Effector memory CD4-positive, alpha-beta T cell (primary cell): ENCODE measurements at regions not wholly inside any gene's neighbourhood (a gene's known extent, or its start where the extent isn't known, plus 50 kb on each side); places are given as distances from the start of the nearest gene placed in this dataset.

Experiments used
- DNase-seq, 3 donors: peaks; one replicate each; pipeline ENCODE4 v3.0.0-alpha.2; 2020
- H3K27ac ChIP-seq: 2 replicates; pipeline ENCODE4 v1.7.0; 2013; ENCODE audit warnings: mild to moderate bottlenecking, low read length, moderate library complexity; ENCODE audit not compliant: insufficient read depth, poor library complexity, severe bottlenecking
- H3K27me3 ChIP-seq: replicated peaks from 2 replicates; pipeline ENCODE4 v1.7.0; 2013; ENCODE audit warnings: mild to moderate bottlenecking, low read length; ENCODE audit not compliant: insufficient read depth, control insufficient read depth, poor library complexity, severe bottlenecking
- H3K36me3 ChIP-seq: 2 replicates; pipeline ENCODE4 v1.7.0; 2013; ENCODE audit warnings: mild to moderate bottlenecking, low read length, moderate library complexity; ENCODE audit not compliant: control insufficient read depth, insufficient read depth
- H3K4me1 ChIP-seq: 2 replicates; pipeline ENCODE4 v1.7.0; 2013; ENCODE audit warnings: low read length, mild to moderate bottlenecking; ENCODE audit not compliant: control insufficient read depth, insufficient read depth, poor library complexity, severe bottlenecking
- H3K4me3 ChIP-seq: 2 replicates; pipeline ENCODE4 v1.7.0; 2013; ENCODE audit warnings: low read length, low read depth, mild to moderate bottlenecking; ENCODE audit not compliant: insufficient read depth, poor library complexity, severe bottlenecking
- H3K9me3 ChIP-seq: 2 replicates; pipeline ENCODE4 v1.7.0; 2013; ENCODE audit warnings: mild to moderate bottlenecking, low read length, moderate library complexity; ENCODE audit not compliant: control insufficient read depth

DNA sequence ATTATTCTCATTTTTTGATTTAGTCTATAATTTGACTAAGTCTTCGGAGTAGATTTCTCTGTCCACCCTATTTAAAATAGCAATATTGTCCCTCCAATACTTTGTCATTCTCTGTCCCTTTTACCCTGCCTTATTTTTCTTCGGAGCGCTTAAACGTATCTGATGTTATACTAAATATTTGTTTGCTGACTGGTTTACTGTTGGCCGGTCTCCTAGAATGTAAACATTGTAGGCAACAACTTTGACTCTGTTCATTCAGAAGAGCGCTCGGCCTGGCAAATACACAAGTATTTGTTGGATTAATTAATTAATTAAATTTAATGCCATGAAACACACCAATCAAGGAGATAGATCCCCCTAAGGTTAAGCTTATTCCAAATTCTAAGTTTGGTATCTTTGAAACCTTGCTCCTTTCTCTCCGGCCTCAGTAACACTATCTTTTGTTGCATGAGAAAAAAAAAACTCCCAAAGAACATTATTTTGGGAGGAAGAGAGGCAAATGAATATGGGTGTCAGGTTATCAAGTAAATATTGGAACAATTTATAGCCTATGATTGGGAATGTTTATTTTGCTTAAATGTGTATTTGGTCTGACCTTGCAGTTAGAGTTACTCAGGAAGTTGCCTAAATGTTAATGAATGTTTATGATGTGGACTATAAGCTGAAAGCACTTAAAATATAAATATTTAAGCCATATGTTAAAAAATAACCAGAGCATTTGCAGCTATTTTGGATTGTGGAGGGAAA lies 231.1 kb downstream of the SOX4 start:
- H3K4me3 ChIP-seq, result no peak overlapping the region
- H3K36me3 ChIP-seq, result no peaks in the 10 kb centered on the region
- no peaks in the 10 kb centered on the region for H3K27me3 ChIP-seq
- H3K9me3 ChIP-seq, result no peaks in the 10 kb centered on the region
- H3K4me1 ChIP-seq, result no peaks in the 10 kb centered on the region
- no peak overlapping the region for H3K27ac ChIP-seq
- DNase-seq, result no peak

DNA sequence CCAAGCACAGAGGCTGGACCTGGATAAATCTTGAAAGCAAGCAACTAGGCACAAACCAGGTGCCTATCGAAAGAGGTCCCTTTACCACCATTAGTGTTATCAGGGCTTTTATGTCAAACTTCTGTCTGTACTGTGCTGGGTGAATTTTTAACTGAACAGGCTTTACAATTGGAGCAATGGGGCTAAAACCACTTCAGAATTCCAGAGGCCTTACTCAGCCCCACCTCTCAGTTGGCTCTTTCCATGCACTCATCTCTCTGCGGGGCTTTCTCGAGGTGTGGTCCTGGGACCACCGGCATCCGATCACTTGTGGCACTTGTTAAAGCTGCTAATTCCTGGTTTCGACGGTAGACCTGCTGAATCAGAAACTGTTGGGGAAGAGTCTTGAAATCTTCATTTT lies 232.5 kb downstream of the SOX4 start:
- Histone ChIP-seq H3K4me1 (no peaks in the 10 kb centered on the region), H3K27me3 (no peaks in the 10 kb centered on the region), H3K27ac (no peak overlapping the region), H3K4me3 (no peak overlapping the region), H3K9me3 (no peaks in the 10 kb centered on the region), H3K36me3 (no peaks in the 10 kb centered on the region)
- DNase-seq, result no peak

DNA sequence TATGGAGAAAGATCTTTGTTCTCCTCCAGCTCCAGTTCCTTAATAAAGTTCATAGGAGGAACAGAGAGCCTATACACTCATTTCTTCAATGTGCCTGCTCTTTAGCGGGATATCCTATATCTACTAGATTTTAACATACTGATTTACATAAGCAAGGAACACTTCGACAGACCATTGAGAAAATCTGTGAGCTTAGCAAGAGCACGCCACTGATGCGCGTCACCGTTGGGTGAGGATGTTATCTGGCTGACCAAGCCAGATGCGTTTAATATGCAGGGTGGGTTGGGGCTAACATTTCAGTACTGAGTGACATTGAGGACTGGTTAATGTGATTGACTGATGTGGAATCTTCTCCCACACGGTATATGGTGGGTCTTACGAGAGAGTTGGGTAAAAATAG lies 233.4 kb downstream of the SOX4 start:
- Histone ChIP-seq H3K27me3 (no peaks in the 10 kb centered on the region), H3K27ac (no peak overlapping the region), H3K4me1 (no peaks in the 10 kb centered on the region), H3K9me3 (no peaks in the 10 kb centered on the region), H3K36me3 (no peaks in the 10 kb centered on the region), H3K4me3 (no peak overlapping the region)
- DNase-seq, result no peak

DNA sequence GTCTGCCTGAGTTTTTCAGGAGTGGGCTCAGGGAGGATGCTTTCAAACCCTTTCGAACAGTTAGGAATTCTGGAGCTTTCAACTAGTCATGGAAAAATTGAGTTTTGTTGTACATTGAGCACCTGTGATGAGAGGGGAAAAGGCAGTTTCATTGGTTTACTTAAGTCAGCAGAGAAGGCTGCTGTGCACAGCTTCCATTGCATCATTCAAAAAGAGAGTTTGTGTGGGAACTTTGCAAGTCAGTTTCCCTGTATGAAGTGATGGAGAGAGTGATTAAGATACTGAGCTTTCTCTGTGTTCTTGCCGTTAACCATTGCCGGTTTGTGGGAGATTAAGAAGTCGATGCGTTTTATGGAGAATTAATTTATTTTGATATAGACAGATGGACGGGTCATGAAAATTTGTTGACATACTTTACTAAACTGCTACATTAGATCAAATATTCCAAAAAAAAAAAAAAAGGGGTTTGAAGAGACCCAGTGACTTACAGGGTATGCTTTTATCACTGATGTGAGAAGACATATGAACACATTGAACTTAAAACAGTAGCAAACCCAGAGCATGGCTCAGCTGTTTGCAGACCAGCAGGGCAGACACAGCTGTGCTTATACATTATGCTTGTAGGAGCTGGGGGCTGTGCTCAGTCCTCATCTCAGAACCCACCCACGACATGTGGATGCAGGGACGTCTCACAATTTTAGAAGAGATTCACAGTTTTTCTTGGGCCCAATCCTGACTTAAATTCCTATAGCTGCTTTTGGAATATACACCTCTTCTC lies 234.1 kb downstream of the SOX4 start:
- no peaks in the 10 kb centered on the region for H3K9me3 ChIP-seq
- H3K36me3 ChIP-seq, result no peaks in the 10 kb centered on the region
- no peaks in the 10 kb centered on the region for H3K27me3 ChIP-seq
- no peak overlapping the region for H3K27ac ChIP-seq
- DNase-seq, result no peak
- H3K4me3 ChIP-seq, result no peak overlapping the region
- H3K4me1 ChIP-seq, result no peaks in the 10 kb centered on the region

DNA sequence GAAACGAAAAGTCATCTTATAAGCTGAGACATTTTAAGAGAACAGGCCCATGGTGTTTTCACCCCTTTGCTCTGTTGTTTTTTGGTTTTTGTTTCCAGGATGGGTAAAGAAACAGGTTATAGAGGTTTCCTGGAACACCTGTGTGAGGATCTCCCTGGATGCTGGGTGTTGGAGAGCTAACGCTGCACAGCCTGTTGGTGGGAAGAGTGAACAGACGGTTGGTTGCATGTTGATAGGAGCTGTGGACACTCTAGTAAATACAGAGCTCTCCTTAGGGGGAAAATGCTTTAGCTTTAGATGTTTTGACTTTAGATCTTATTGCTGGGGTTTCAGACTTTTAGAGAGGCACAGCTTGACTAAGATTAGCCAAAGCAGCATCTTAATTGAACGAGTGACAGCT lies 235.2 kb downstream of the SOX4 start:
- no peaks in the 10 kb centered on the region for H3K36me3 ChIP-seq
- H3K9me3 ChIP-seq, result no peaks in the 10 kb centered on the region
- no peak overlapping the region for H3K4me3 ChIP-seq
- no peak overlapping the region for H3K27ac ChIP-seq
- H3K27me3 ChIP-seq, result no peaks in the 10 kb centered on the region
- H3K4me1 ChIP-seq, result no peaks in the 10 kb centered on the region
- DNase-seq, result no peak

DNA sequence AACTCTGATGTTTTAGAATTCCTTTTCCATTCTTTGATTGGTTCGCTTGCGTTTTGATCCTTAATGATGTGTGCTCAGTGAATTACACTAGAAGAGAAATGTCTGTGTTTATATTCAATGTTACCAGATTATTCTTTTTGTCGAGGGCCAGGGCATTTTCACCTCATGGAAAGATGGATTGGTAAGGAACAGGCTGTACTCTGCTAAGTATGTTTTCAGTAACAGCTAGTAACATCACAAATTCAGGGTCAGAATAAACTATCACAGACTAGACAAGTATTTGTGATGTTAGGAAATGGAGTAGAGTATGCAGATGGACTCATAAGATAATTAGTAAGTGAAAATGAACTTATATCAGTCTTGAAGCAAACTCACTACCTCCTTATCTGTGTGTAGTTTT lies 235.6 kb downstream of the SOX4 start:
- Histone ChIP-seq H3K36me3 (no peaks in the 10 kb centered on the region), H3K27ac (no peak overlapping the region), H3K4me3 (no peak overlapping the region), H3K4me1 (no peaks in the 10 kb centered on the region), H3K9me3 (no peaks in the 10 kb centered on the region), H3K27me3 (no peaks in the 10 kb centered on the region)
- DNase-seq, result no peak

DNA sequence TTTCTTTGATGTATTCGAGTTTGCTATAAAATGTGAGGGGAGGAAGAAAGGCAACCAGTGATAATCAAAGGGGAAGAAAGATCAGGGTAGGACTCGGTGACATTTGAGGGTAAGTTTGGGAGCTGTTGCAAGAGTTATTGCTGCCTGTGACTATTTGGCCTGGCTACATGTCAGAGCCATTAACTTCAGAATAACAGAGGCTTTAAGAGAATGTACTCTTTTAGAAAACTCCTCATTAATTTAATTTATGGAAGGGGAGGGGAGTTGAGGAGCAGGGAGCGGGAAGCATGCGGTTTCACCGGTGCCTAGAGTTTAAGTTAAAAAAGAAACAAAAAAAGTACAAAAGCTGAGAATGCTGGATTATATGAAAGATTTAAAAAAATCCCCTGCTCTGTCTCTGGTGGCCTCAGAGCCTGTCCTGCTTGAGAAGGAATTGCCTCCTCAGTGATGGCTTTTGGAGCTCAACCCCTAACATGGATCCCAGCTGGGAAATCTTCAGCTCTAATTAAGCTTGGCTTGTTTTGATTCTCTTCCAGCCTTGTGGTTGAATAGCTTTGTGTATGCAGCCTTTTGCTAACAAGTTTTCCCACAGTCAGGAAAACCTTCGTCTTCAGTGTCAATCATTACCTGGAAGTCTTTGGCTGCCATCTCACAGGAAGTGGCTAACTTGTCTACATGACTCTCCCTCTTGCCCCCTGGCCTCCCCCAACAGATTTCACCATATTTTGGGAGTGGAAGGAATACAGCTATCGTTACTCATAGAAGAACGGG lies 238.2 kb downstream of the SOX4 start:
- no peak overlapping the region for H3K27ac ChIP-seq
- no peaks in the 10 kb centered on the region for H3K4me1 ChIP-seq
- no peaks in the 10 kb centered on the region for H3K9me3 ChIP-seq
- no peaks in the 10 kb centered on the region for H3K27me3 ChIP-seq
- no peak overlapping the region for H3K4me3 ChIP-seq
- no peak for DNase-seq
- H3K36me3 ChIP-seq, result no peaks in the 10 kb centered on the region

DNA sequence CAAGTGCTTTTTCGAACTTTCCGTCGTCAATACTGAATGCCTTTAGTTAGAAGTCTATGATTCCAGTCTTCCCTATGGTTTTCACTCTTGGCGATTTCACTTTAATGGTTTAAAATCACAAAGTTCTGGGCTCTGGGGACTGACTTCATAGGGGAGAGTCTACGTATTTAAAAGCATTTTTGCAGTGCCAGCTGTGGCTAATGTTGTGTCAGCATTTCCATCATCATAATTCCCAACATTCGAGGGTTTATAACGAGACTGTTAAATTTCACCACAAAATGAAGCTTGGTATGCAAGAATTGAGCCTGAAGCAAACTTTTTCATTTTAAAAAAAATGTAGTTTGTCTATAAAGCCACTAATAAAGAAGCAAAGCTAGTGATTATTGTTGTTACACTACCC lies 242.7 kb downstream of the SOX4 start:
- no peaks in the 10 kb centered on the region for H3K9me3 ChIP-seq
- H3K4me1 ChIP-seq, result no peaks in the 10 kb centered on the region
- DNase-seq, result no peak
- H3K4me3 ChIP-seq, result no peak overlapping the region
- no peaks in the 10 kb centered on the region for H3K27me3 ChIP-seq
- H3K27ac ChIP-seq, result no peak overlapping the region
- H3K36me3 ChIP-seq, result no peaks in the 10 kb centered on the region

DNA sequence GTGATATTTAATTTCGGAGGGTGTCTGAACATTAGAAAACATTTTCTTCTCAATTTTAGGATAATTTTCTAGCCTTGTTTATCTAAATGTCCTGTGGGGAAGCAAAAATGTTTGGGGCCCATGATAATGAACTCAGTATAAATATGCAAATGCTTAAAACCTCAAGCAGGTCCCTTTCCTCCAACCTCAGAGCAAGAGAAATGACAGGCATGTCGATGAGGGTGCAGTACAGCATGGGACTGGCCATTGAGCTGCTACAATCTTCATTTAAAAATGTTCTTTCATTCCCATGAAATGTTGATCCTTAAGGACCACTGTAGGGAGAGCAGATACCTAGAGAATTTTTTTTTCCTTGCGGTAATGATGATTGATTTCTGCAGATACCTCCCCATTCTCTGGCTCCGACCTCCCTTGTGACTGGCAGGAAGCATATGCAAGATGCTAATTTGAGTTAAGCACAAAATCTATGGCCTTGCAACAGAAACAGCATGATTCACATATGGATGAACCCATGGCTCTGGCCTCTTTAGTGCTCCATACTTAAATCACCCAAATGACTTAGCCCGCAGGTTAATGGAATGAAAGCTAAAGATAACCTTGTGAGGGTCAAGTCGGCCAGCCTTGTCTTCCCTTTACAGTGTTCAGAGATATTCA lies 243.3 kb downstream of the SOX4 start:
- no peak for DNase-seq
- Histone ChIP-seq H3K9me3 (no peaks in the 10 kb centered on the region), H3K36me3 (no peaks in the 10 kb centered on the region), H3K27me3 (no peaks in the 10 kb centered on the region), H3K4me3 (no peak overlapping the region), H3K27ac (no peak overlapping the region), H3K4me1 (no peaks in the 10 kb centered on the region)
